MM.1S (cell line): ENCODE measurements at regions not wholly inside any gene's neighbourhood (a gene's known extent, or its start where the extent isn't known, plus 50 kb on each side); places are given as distances from the start of the nearest gene placed in this dataset.

Experiments used
- DNase-seq: peaks from one replicate; pipeline ENCODE4 v3.0.0-alpha.2; 2015
- H2AFZ ChIP-seq: fragments of 300-600 bp; sonication (generic); 2 replicates; pipeline ENCODE4 v1.6.0; 2016; ENCODE audit warnings: antibody characterized with exemption, low read length
- H3F3A ChIP-seq: fragments of 300-600 bp; sonication (generic); 2 replicates; pipeline ENCODE4 v1.6.1; 2016; ENCODE audit warnings: mild to moderate bottlenecking, antibody characterized with exemption, low read length, moderate library complexity, mixed read lengths; ENCODE audit not compliant: insufficient read depth
- H3K27ac ChIP-seq: fragments of 300-600 bp; sonication (generic); 2 replicates; pipeline ENCODE4 v1.5.1; 2016; ENCODE audit warnings: mild to moderate bottlenecking, low read length
- H3K27me3 ChIP-seq: fragments of 300-600 bp; sonication (generic); replicated peaks from 2 replicates; pipeline ENCODE4 v1.6.0; 2016; ENCODE audit warnings: low read length; ENCODE audit not compliant: insufficient read depth
- H3K36me3 ChIP-seq: fragments of 300-600 bp; sonication (generic); replicated peaks from 2 replicates; pipeline ENCODE4 v1.6.1; 2016; ENCODE audit warnings: mild to moderate bottlenecking, low read length, mixed read lengths; ENCODE audit not compliant: insufficient read depth
- H3K4me1 ChIP-seq: fragments of 300-600 bp; sonication (generic); 2 replicates; pipeline ENCODE4 v1.6.1; 2016; ENCODE audit warnings: low read length, mixed read lengths
- H3K4me2 ChIP-seq: fragments of 300-600 bp; sonication (generic); 2 replicates; pipeline ENCODE4 v1.6.0; 2016; ENCODE audit warnings: low read depth, low read length
- H3K4me3 ChIP-seq: fragments of 300-600 bp; sonication (generic); 2 replicates; pipeline ENCODE4 v1.5.1; 2016; ENCODE audit warnings: low read length, mixed read lengths
- H3K79me2 ChIP-seq: fragments of 300-600 bp; sonication (generic); 2 replicates; pipeline ENCODE4 v1.6.1; 2016; ENCODE audit warnings: mixed run types, low read length, mixed read lengths
- H3K9ac ChIP-seq: fragments of 300-600 bp; sonication (generic); 2 replicates; pipeline ENCODE4 v1.6.1; 2016; ENCODE audit warnings: low read length, mixed read lengths
- H3K9me2 ChIP-seq: fragments of 300-600 bp; sonication (generic); replicated peaks from 2 replicates; pipeline ENCODE4 v1.6.1; 2016; ENCODE audit warnings: mild to moderate bottlenecking, low read length, mixed read lengths; ENCODE audit not compliant: insufficient read depth
- H3K9me3 ChIP-seq: fragments of 300-600 bp; sonication (generic); replicated peaks from 2 replicates; pipeline ENCODE4 v1.6.1; 2016; ENCODE audit warnings: mild to moderate bottlenecking, low read length, mixed read lengths; ENCODE audit not compliant: insufficient read depth
- H4K20me1 ChIP-seq: fragments of 300-600 bp; sonication (generic); 2 replicates; pipeline ENCODE4 v1.6.1; 2016; ENCODE audit warnings: mild to moderate bottlenecking, low read length, moderate library complexity, mixed read lengths; ENCODE audit not compliant: insufficient read depth
- CTCF ChIP-seq: fragments of 300-600 bp; sonication (generic); IDR thresholded peaks from 2 replicates; pipeline ENCODE4 v1.5.1; 2016; ENCODE audit warnings: antibody characterized with exemption, low read length, mixed read lengths
- EZH2 ChIP-seq: fragments of 300-600 bp; sonication (generic); optimal IDR thresholded peaks from 2 replicates; pipeline ENCODE3; 2017; ENCODE audit warnings: low read depth, mild to moderate bottlenecking, antibody characterized with exemption, low read length, mixed read lengths
- EZH2phosphoT487 ChIP-seq: fragments of 300-600 bp; sonication (generic); IDR thresholded peaks from 2 replicates; pipeline ENCODE4 v1.6.1; 2018; ENCODE audit warnings: antibody characterized with exemption, low read length

GRCh38 chr18:39773646-39774045 lies 2181.4 kb upstream of the PIK3C3 start:
- no peaks in the 10 kb centered on the region for H4K20me1 ChIP-seq
- no peaks in the 10 kb centered on the region for H3K4me1 ChIP-seq
- H2AFZ ChIP-seq: no peak overlapping the region
- DNase-seq: no peak
- no peaks in the 10 kb centered on the region for H3K79me2 ChIP-seq
- no peak overlapping the region for H3K4me2 ChIP-seq
- TF ChIP-seq EZH2: no peak
- no peaks in the 10 kb centered on the region for H3K9me2 ChIP-seq
- H3K9ac ChIP-seq: no peak overlapping the region
- H3F3A ChIP-seq: no peaks in the 10 kb centered on the region
- no peak overlapping the region for H3K27ac ChIP-seq
- no peaks in the 10 kb centered on the region for H3K27me3 ChIP-seq
- no peaks in the 10 kb centered on the region for H3K9me3 ChIP-seq
- H3K36me3 ChIP-seq: no peaks in the 10 kb centered on the region
- no peak overlapping the region for H3K4me3 ChIP-seq

DNA sequence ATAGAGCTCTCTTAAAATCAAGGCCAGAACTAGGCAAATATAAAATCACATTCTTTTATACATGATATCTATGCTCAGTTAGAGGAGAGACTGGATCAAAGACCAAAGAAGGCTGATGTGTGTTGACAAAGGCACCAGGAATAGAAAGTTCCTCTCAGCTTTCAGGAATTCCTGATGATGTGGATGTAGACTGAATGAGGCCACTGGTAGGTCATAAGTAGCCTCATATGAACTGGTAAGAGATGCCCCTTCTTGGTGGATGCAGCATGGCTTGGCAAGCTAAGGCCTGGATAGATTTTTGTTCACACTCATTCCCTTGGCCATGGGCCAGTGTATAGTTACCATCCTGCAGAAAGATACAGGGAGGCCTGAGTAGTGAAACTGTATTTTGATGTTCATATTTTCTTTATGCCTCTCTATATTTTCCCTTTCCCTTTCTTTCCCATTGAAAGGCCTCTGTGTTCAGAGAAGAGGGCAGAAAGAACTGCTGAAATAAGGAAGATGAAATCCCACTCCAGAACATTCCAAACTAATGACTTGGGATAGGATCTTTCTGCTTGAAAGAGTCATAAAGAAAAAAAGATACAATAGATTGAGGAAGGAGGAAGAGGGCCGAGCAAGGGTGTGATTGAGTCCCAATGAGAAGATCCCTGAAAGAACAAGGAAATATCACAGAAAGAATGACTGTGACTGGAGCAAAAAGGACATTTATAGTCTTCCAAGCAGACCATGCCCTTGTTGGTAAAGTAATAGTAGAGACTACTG lies 2182.7 kb upstream of the PIK3C3 start:
- H3K27ac ChIP-seq: no peak overlapping the region
- no peak for DNase-seq
- no peaks in the 10 kb centered on the region for H3F3A ChIP-seq
- no peaks in the 10 kb centered on the region for H3K27me3 ChIP-seq
- H3K9ac ChIP-seq: no peak overlapping the region
- no peaks in the 10 kb centered on the region for H3K79me2 ChIP-seq
- H3K4me2 ChIP-seq: no peak overlapping the region
- H3K36me3 ChIP-seq: no peaks in the 10 kb centered on the region
- H3K9me3 ChIP-seq: no peaks in the 10 kb centered on the region
- H3K9me2 ChIP-seq: no peaks in the 10 kb centered on the region
- H4K20me1 ChIP-seq: no peaks in the 10 kb centered on the region
- no peak overlapping the region for H2AFZ ChIP-seq
- no peaks in the 10 kb centered on the region for H3K4me1 ChIP-seq
- no peak overlapping the region for H3K4me3 ChIP-seq
- TF ChIP-seq EZH2 (no peak), CTCF (no peak), EZH2phosphoT487 (no peak)

- no peaks in the 10 kb centered on the region for H3K36me3 ChIP-seq
- no peaks in the 10 kb centered on the region for H4K20me1 ChIP-seq
- no peaks in the 10 kb centered on the region for H3K27me3 ChIP-seq
- H2AFZ ChIP-seq: no peak overlapping the region
- H3K9ac ChIP-seq: no peak overlapping the region
- no peak overlapping the region for H3K4me3 ChIP-seq
- TF ChIP-seq EZH2phosphoT487: no peak
- TF ChIP-seq EZH2: no peak
- TF ChIP-seq CTCF: no peak
- H3K9me2 ChIP-seq: no peaks in the 10 kb centered on the region
- H3K27ac ChIP-seq: no peak overlapping the region
- no peaks in the 10 kb centered on the region for H3K9me3 ChIP-seq
- H3K4me1 ChIP-seq: no peaks in the 10 kb centered on the region
- H3K4me2 ChIP-seq: no peak overlapping the region
- no peaks in the 10 kb centered on the region for H3F3A ChIP-seq
- no peaks in the 10 kb centered on the region for H3K79me2 ChIP-seq
- DNase-seq: no peak
Measured at GRCh38 chr18:39770399-39770798, 2184.6 kb upstream of the PIK3C3 start.

- DNase-seq: no peak
- no peaks in the 10 kb centered on the region for H3F3A ChIP-seq
- TF ChIP-seq CTCF (no peak), EZH2 (no peak), EZH2phosphoT487 (no peak)
- no peaks in the 10 kb centered on the region for H3K4me1 ChIP-seq
- H3K9me2 ChIP-seq: no peaks in the 10 kb centered on the region
- no peak overlapping the region for H3K9ac ChIP-seq
- H3K9me3 ChIP-seq: no peaks in the 10 kb centered on the region; the same call in 1 of the 2 replicates
- no peak overlapping the region for H2AFZ ChIP-seq
- H4K20me1 ChIP-seq: no peaks in the 10 kb centered on the region
- no peaks in the 10 kb centered on the region for H3K79me2 ChIP-seq
- no peaks in the 10 kb centered on the region for H3K36me3 ChIP-seq
- no peak overlapping the region for H3K4me2 ChIP-seq
- H3K27me3 ChIP-seq: no peaks in the 10 kb centered on the region
- H3K4me3 ChIP-seq: no peak overlapping the region
- no peak overlapping the region for H3K27ac ChIP-seq
Measured at GRCh38 chr18:39764873-39765272, 2190.2 kb upstream of the PIK3C3 start.
